Left lung (tissue), 4 donors: ENCODE measurements at regions not wholly inside any gene's neighbourhood (a gene's known extent, or its start where the extent isn't known, plus 50 kb on each side); places are given as distances from the start of the nearest gene placed in this dataset.

Experiments
- ATAC-seq: fragments of 200-7000 bp; cut with Tn5 transposase; one replicate; pipeline ENCODE4 v1.9.1; 2020; ENCODE audit warnings: moderate library complexity
- DNase-seq, 4 donors: peaks; one replicate each; pipeline ENCODE4 v3.0.0-alpha.2; 2013 to 2020
- H3K27ac ChIP-seq, 2 donors: fragments of 200-600 bp; sonication (generic) in 1 of 2; one replicate each; pipeline versions ENCODE4 v1.5.0 to v1.8.0; 2020 to 2021
- H3K27me3 ChIP-seq, 2 donors: fragments of 200-600 bp; sonication (generic) in 1 of 2; one replicate each; pipeline versions ENCODE4 v1.5.0 to v1.8.0; 2020 to 2021
- H3K36me3 ChIP-seq, 2 donors: fragments of 200-600 bp; sonication (generic) in 1 of 2; one replicate each; pipeline versions ENCODE4 v1.5.0 to v1.8.0; 2020 to 2021
- H3K4me1 ChIP-seq, 2 donors: fragments of 200-600 bp; one replicate each; pipeline ENCODE4 v1.8.0; 2021
- H3K4me3 ChIP-seq, 2 donors: fragments of 200-600 bp; sonication (generic) in 1 of 2; one replicate each; pipeline versions ENCODE4 v1.5.0 to v1.8.0; 2020 to 2021; ENCODE audit warnings: mild to moderate bottlenecking in 1 of 2
- H3K9me3 ChIP-seq, 2 donors: fragments of 200-600 bp; sonication (generic) in 1 of 2; one replicate each; pipeline versions ENCODE4 v1.5.0 to v1.8.0; 2020 to 2021
- CTCF ChIP-seq, 2 donors: fragments of 200-600 bp; sonication (generic) in 1 of 2; IDR thresholded peaks; one replicate each; pipeline versions ENCODE4 v1.5.0 to v1.8.0; 2021; ENCODE audit warnings: antibody characterized with exemption in 2 of 2
- intact Hi-C, 2 donors: fragments of 100-400 bp; cut with DNase I; formaldehyde crosslinking; loops; one replicate each; pipeline versions ENCODE4 v1.11.2 to v1.14.2; 2022
- donor health status: DM: no; HTN: yes; CAD: no.
- donor health status: DM: no; HTN: no; CAD: no.

GRCh38 chr20:50381075-50381732, 129.0 kb upstream of the PTPN1 start:
- intact Hi-C loops: no loop called here
- no peaks in the 10 kb centered on the region for H3K36me3 ChIP-seq
- TF ChIP-seq CTCF (IDR thresholded peaks at IDR 0.05): no peak
- no peak for DNase-seq
- peaks cover 21 to 80% of the 10 kb centered on the region in 2 donors for H3K4me1 ChIP-seq
- ATAC-seq: no peak
- H3K27me3 ChIP-seq: no peaks in the 10 kb centered on the region
- no peaks in the 10 kb centered on the region for H3K9me3 ChIP-seq
- H3K27ac ChIP-seq: peak overlapping the region in 1 of 2 donors; percentile 85
- no peak overlapping the region for H3K4me3 ChIP-seq

- TF ChIP-seq CTCF (IDR thresholded peaks at IDR 0.05): no peak
- ATAC-seq: peak; percentile 10
- Histone ChIP-seq H3K4me1 (peaks cover 21 to 85% of the 10 kb centered on the region in 2 donors), H3K27me3 (no peaks in the 10 kb centered on the region), H3K4me3 (no peak overlapping the region), H3K9me3 (no peaks in the 10 kb centered on the region), H3K27ac (peak overlapping the region in 1 of 2 donors; percentile 85), H3K36me3 (no peaks in the 10 kb centered on the region)
- intact Hi-C loops: no loop called here
- DNase-seq: peak in 1 of 4 donors; percentile 63
Measured at GRCh38 chr20:50381771-50382593, 128.2 kb upstream of the PTPN1 start.

- H3K4me3 ChIP-seq: no peak overlapping the region
- no peaks in the 10 kb centered on the region for H3K27me3 ChIP-seq
- TF ChIP-seq CTCF (IDR thresholded peaks at IDR 0.05): no peak
- H3K36me3 ChIP-seq: no peaks in the 10 kb centered on the region
- no peak overlapping the region for H3K27ac ChIP-seq
- ATAC-seq: no peak
- DNase-seq: no peak
- H3K9me3 ChIP-seq: no peaks in the 10 kb centered on the region
- intact Hi-C loops: no loop called here
- peaks cover 7 to 71% of the 10 kb centered on the region in 2 donors for H3K4me1 ChIP-seq
Measured at GRCh38 chr20:50385733-50386640, 124.2 kb upstream of the PTPN1 start.

- ATAC-seq (no peak), DNase-seq (no peak)
- Histone ChIP-seq H3K36me3 (no peaks in the 10 kb centered on the region), H3K27ac (no peak overlapping the region), H3K9me3 (no peaks in the 10 kb centered on the region), H3K4me1 (peaks cover 6 to 64% of the 10 kb centered on the region in 2 donors), H3K27me3 (no peaks in the 10 kb centered on the region), H3K4me3 (no peak overlapping the region)
- TF ChIP-seq CTCF (IDR thresholded peaks at IDR 0.05): no peak
- intact Hi-C loops: no loop called here
Measured at GRCh38 chr20:50386641-50386960, 123.6 kb upstream of the PTPN1 start.
